Heart right ventricle (tissue), 16 donors: ENCODE measurements at regions not wholly inside any gene's neighbourhood (a gene's known extent, or its start where the extent isn't known, plus 50 kb on each side); places are given as distances from the start of the nearest gene placed in this dataset.

ENCODE experiments used
- ATAC-seq, 8 donors: fragments of 200-7000 bp; cut with Tn5 transposase; one replicate each; pipeline ENCODE4 v1.9.1; 2020; ENCODE audit warnings: mild to moderate bottlenecking in 8 of 8, moderate library complexity in 8 of 8, moderate number of reproducible peaks in 1 of 8
- DNase-seq, 2 donors: peaks; one replicate each; pipeline ENCODE4 v3.0.0-alpha.2; 2020
- H3K27ac ChIP-seq, 10 donors: fragments of 200-600 bp; sonication (generic) in 2 of 10; one replicate each; pipeline versions ENCODE4 v1.5.0 to v1.8.0; 2020 to 2022; ENCODE audit warnings: mild to moderate bottlenecking in 3 of 10
- H3K27me3 ChIP-seq, 7 donors: fragments of 200-600 bp; one replicate each; pipeline ENCODE4 v1.8.0; 2021 to 2022; ENCODE audit warnings: mild to moderate bottlenecking in 2 of 7
- H3K36me3 ChIP-seq, 9 donors: fragments of 200-600 bp; sonication (generic) in 1 of 9; one replicate each; pipeline versions ENCODE4 v1.5.0 to v1.8.0; 2020 to 2022; ENCODE audit warnings: mild to moderate bottlenecking in 2 of 9
- H3K4me1 ChIP-seq, 9 donors: fragments of 200-600 bp; sonication (generic) in 1 of 9; one replicate each; pipeline versions ENCODE4 v1.5.0 to v1.8.0; 2020 to 2022; ENCODE audit warnings: mild to moderate bottlenecking in 4 of 9
- H3K4me3 ChIP-seq, 10 donors: fragments of 200-600 bp; sonication (generic) in 2 of 10; one replicate each; pipeline versions ENCODE4 v1.5.0 to v1.8.0; 2020 to 2022; ENCODE audit warnings: mild to moderate bottlenecking in 7 of 10, moderate library complexity in 2 of 10
- H3K9me3 ChIP-seq, 11 donors: fragments of 200-600 bp in 10 of 11; sonication (generic) in 2 of 11; one replicate each; pipeline versions ENCODE4 v1.5.0 to v1.8.0; 2013 to 2022; ENCODE audit warnings: mild to moderate bottlenecking in 2 of 11, control low read depth in 1 of 11, moderate library complexity in 1 of 11
- CTCF ChIP-seq, 9 donors: fragments of 200-600 bp; sonication (generic) in 2 of 9; IDR thresholded peaks; one replicate each; pipeline versions ENCODE4 v1.5.0 to v1.8.0; 2021 to 2022; ENCODE audit warnings: antibody characterized with exemption in 9 of 9, mild to moderate bottlenecking in 5 of 9, moderate library complexity in 1 of 9
- WGBS, 2 donors: extraction: QIAGEN DNeasy Blood & Tissue Kit; methylation state at CpG; one replicate each; pipeline ENCODE4 v1.1.7; 2013; ENCODE audit warnings: inconsistent platforms in 1 of 2; 5-methylcytosine and 5-hydroxymethylcytosine counted together
- intact Hi-C, 10 donors: fragments of 100-400 bp; cut with DNase I; formaldehyde crosslinking; loops; one replicate each; pipeline versions ENCODE4 v1.11.1 to v1.14.2; 2022
- donor health status: Arrhythmogenic right ventricular cardiomyopathy.
- donor health status: ischemic (EF 13 %, LVEDD 7.1; RV severe dilation, severe dysfunction).
- donor health status: healthy with polysubstance abuse.
- donor health status: DM: no; HTN: yes; CAD: no.
- donor health status: DM: no; HTN: no; CAD: no.
- donor health status: ischemic (EF 25% LVEDD 6.9; RV normal size, moderate dysfunction).
- donor health status: ischemic (EF 25% LVEDD 5.7; RV mildly dilated, moderate dysfunction).
- donor health status: healthy.
- donor health status: DM: yes; HTN: yes; CAD: no.
- donor health status: Ischemic cardiomyopathy.
- donor health status: ischemic (EF 35%, LVEDD 5.7; RV mildly dilated, moderate dysfunction).
- donor health status: nonischemic (EF 11% LVEDD 7.7; RV severe dilation, severe dysfunction).
- donor health status: DM: yes; HTN: yes; CAD: no.
- donor health status: PGD.
- donor health status: ischemic (EF 29% LVEDD 5.4; RV normal size, mild dysfunction).
- donor health status: nonischemic (EF 23%, LVEDD 6.1; RV moderate dilation, normal function).

- no peaks in the 10 kb centered on the region for H3K36me3 ChIP-seq
- ATAC-seq (no peak), DNase-seq (no peak)
- peaks cover 0 to 10% (median 0%) of the 10 kb centered on the region in 11 donors for H3K9me3 ChIP-seq
- no peak for TF ChIP-seq CTCF (IDR thresholded peaks at IDR 0.05)
- peaks cover 0 to 22% (median 4%) of the 10 kb centered on the region in 7 donors for H3K27me3 ChIP-seq
- 42 to 47% methylated on average over 3 of the region's 3 CpGs for WGBS, 2 donors
- intact Hi-C loops = no loop called here
- H3K4me1 ChIP-seq = no peaks in the 10 kb centered on the region
- no peak overlapping the region for H3K27ac ChIP-seq
- no peak overlapping the region for H3K4me3 ChIP-seq
Observed at GRCh38 chr20:48051794-48052474, 266.7 kb upstream of the SULF2 start.

- Histone ChIP-seq H3K27me3 (peaks cover 0 to 18% (median 4%) of the 10 kb centered on the region in 7 donors), H3K4me3 (no peak overlapping the region), H3K9me3 (peaks cover 0 to 10% (median 0%) of the 10 kb centered on the region in 11 donors), H3K36me3 (no peaks in the 10 kb centered on the region), H3K27ac (no peak overlapping the region), H3K4me1 (no peaks in the 10 kb centered on the region)
- intact Hi-C loops = no loop called here
- 65 to 75% methylated on average over 1 of the region's 1 CpG for WGBS, 2 donors
- DNase-seq (no peak), ATAC-seq (no peak)
- no peak for TF ChIP-seq CTCF (IDR thresholded peaks at IDR 0.05)
Observed at GRCh38 chr20:48049641-48050040, 264.4 kb upstream of the SULF2 start.

GRCh38 chr20:48049171-48049570 is 263.9 kb upstream of the SULF2 start:
- ATAC-seq (no peak), DNase-seq (no peak)
- Histone ChIP-seq H3K4me1 (no peaks in the 10 kb centered on the region), H3K27me3 (peaks cover 0 to 14% (median 4%) of the 10 kb centered on the region in 7 donors), H3K36me3 (no peaks in the 10 kb centered on the region), H3K4me3 (no peak overlapping the region), H3K9me3 (peaks cover 0 to 10% (median 0%) of the 10 kb centered on the region in 11 donors), H3K27ac (no peak overlapping the region)
- intact Hi-C loops = no loop called here
- no peak for TF ChIP-seq CTCF (IDR thresholded peaks at IDR 0.05)
- 78 to 80% methylated on average over 3 of the region's 3 CpGs for WGBS, 2 donors

- Histone ChIP-seq H3K36me3 (no peaks in the 10 kb centered on the region), H3K4me1 (no peaks in the 10 kb centered on the region), H3K27me3 (peaks cover 0 to 9% (median 0%) of the 10 kb centered on the region in 7 donors), H3K4me3 (no peak overlapping the region), H3K9me3 (peaks cover 0 to 10% (median 0%) of the 10 kb centered on the region in 11 donors), H3K27ac (no peak overlapping the region)
- ATAC-seq (no peak), DNase-seq (no peak)
- 73 to 76% methylated on average over 4 of the region's 4 CpGs for WGBS, 2 donors
- intact Hi-C loops = no loop called here
- no peak for TF ChIP-seq CTCF (IDR thresholded peaks at IDR 0.05)
Observed at GRCh38 chr20:48047447-48047846, 262.2 kb upstream of the SULF2 start.
